SK-N-SH treated with all-trans-retinoic acid at 6 μM for 48 hours (cell line): ENCODE measurements at regions not wholly inside any gene's neighbourhood (a gene's known extent, or its start where the extent isn't known, plus 50 kb on each side); places are given as distances from the start of the nearest gene placed in this dataset.

ENCODE experiments used
- ATAC-seq: fragments of 200-7000 bp; cut with Tn5 transposase; 3 replicates; pipeline ENCODE4 v1.9.1; 2020; ENCODE audit warnings: mild to moderate bottlenecking, moderate library complexity
- ARNTL ChIP-seq: fragments of 450-650 bp; formaldehyde crosslinking; IDR thresholded peaks from 2 replicates; pipeline ENCODE4 v1.5.0; 2020; ENCODE audit warnings: low read depth, mild to moderate bottlenecking, moderate library complexity, borderline replicate concordance
- BACH2 ChIP-seq: fragments of 250-450 bp; sonication (Bioruptor Pico); IDR thresholded peaks from 2 replicates; pipeline ENCODE4 v1.9.0; 2021; ENCODE audit warnings: mild to moderate bottlenecking, borderline replicate concordance
- CSDC2 ChIP-seq: fragments of 250-450 bp; sonication (Bioruptor Pico); IDR thresholded peaks from 2 replicates; pipeline ENCODE4 v1.5.0; 2020; ENCODE audit warnings: mild to moderate bottlenecking, moderate library complexity
- ESRRG ChIP-seq: fragments of 250-450 bp; sonication (Bioruptor Pico); IDR thresholded peaks from 2 replicates; pipeline ENCODE4 v1.6.1; 2021; ENCODE audit warnings: mild to moderate bottlenecking
- GLIS3 ChIP-seq: fragments of 250-450 bp; sonication (Bioruptor Pico); IDR thresholded peaks from 2 replicates; pipeline ENCODE4 v1.5.0; 2020; ENCODE audit warnings: mild to moderate bottlenecking, moderate library complexity
- OSR1 ChIP-seq: fragments of 250-450 bp; sonication (Bioruptor Pico); IDR thresholded peaks from 2 replicates; pipeline ENCODE4 v1.8.0; 2022; ENCODE audit warnings: moderate library complexity, mild to moderate bottlenecking, inconsistent platforms
- PPARA ChIP-seq: fragments of 250-450 bp; sonication (Bioruptor Pico); IDR thresholded peaks from 2 replicates; pipeline ENCODE4 v1.5.0; 2020; ENCODE audit warnings: mild to moderate bottlenecking, borderline replicate concordance
- RARB ChIP-seq: fragments of 250-450 bp; sonication (Bioruptor Pico); IDR thresholded peaks from 2 replicates; pipeline ENCODE4 v1.8.0; 2021; ENCODE audit warnings: mild to moderate bottlenecking, moderate library complexity
- TCF4 ChIP-seq: fragments of 250-450 bp; sonication (Bioruptor Pico); IDR thresholded peaks from 2 replicates; pipeline ENCODE4 v1.8.0; 2021; ENCODE audit warnings: mild to moderate bottlenecking, moderate library complexity, borderline replicate concordance
- TOX ChIP-seq: fragments of 250-450 bp; sonication (Bioruptor Pico); IDR thresholded peaks from 2 replicates; pipeline ENCODE4 v1.8.0; 2021; ENCODE audit warnings: mild to moderate bottlenecking, moderate library complexity, borderline replicate concordance
- TSHZ2 ChIP-seq: fragments of 250-450 bp; sonication (Bioruptor Pico); IDR thresholded peaks from 2 replicates; pipeline ENCODE4 v1.5.0; 2020; ENCODE audit warnings: mild to moderate bottlenecking, moderate library complexity
- ZC3H10 ChIP-seq: fragments of 250-450 bp; sonication (Bioruptor Pico); IDR thresholded peaks from 2 replicates; pipeline ENCODE4 v1.5.1; 2021; ENCODE audit warnings: mild to moderate bottlenecking, moderate library complexity
- ZFP3 ChIP-seq: fragments of 250-450 bp; sonication (Bioruptor Pico); IDR thresholded peaks from 2 replicates; pipeline ENCODE4 v1.5.0; 2020; ENCODE audit warnings: mild to moderate bottlenecking, moderate library complexity
- ZFP30 ChIP-seq: fragments of 450-650 bp; formaldehyde crosslinking; IDR thresholded peaks from 2 replicates; pipeline ENCODE4 v1.5.0; 2022; ENCODE audit warnings: mild to moderate bottlenecking, moderate library complexity
- ZNF565 ChIP-seq: fragments of 450-650 bp; formaldehyde crosslinking; conservative IDR thresholded peaks from 2 replicates; pipeline ENCODE4 v1.5.0; 2020; ENCODE audit warnings: low read depth, mild to moderate bottlenecking, moderate library complexity
- ZNF70 ChIP-seq: fragments of 450-650 bp; formaldehyde crosslinking; IDR thresholded peaks from 2 replicates; pipeline ENCODE4 v1.5.0; 2020; ENCODE audit warnings: mild to moderate bottlenecking, moderate library complexity
- ZNF8 ChIP-seq: fragments of 450-650 bp; formaldehyde crosslinking; IDR thresholded peaks from 2 replicates; pipeline ENCODE4 v1.5.0; 2020; ENCODE audit warnings: mild to moderate bottlenecking, moderate library complexity
- TF ChIP-seq, protein P1 (sequence below): fragments of 250-450 bp; sonication (Bioruptor Pico); IDR thresholded peaks from 2 replicates; pipeline ENCODE4 v1.8.0; 2021; ENCODE audit warnings: low read depth, mild to moderate bottlenecking, moderate library complexity, borderline replicate concordance
- TF ChIP-seq, protein P2 (sequence below): fragments of 250-450 bp; sonication (Bioruptor Pico); IDR thresholded peaks from 2 replicates; pipeline ENCODE4 v1.5.1; 2020; ENCODE audit warnings: low read depth, mild to moderate bottlenecking, moderate library complexity
- TF ChIP-seq, protein P3 (sequence below): fragments of 250-450 bp; sonication (Bioruptor Pico); IDR thresholded peaks from 2 replicates; pipeline ENCODE4 v1.5.1; 2021; ENCODE audit warnings: mild to moderate bottlenecking, moderate library complexity

GRCh38 chr9:38301376-38302106 is 91.0 kb upstream of the ALDH1B1 start:
- TF ChIP-seq, protein P1, sequence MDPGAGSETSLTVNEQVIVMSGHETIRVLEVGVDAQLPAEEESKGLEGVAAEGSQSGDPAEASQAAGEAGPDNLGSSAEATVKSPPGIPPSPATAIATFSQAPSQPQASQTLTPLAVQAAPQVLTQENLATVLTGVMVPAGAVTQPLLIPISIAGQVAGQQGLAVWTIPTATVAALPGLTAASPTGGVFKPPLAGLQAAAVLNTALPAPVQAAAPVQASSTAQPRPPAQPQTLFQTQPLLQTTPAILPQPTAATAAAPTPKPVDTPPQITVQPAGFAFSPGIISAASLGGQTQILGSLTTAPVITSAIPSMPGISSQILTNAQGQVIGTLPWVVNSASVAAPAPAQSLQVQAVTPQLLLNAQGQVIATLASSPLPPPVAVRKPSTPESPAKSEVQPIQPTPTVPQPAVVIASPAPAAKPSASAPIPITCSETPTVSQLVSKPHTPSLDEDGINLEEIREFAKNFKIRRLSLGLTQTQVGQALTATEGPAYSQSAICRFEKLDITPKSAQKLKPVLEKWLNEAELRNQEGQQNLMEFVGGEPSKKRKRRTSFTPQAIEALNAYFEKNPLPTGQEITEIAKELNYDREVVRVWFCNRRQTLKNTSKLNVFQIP = no peak
- no peak for TF ChIP-seq ESRRG (CRISPR knock-in tag)
- TF ChIP-seq, protein P2, sequence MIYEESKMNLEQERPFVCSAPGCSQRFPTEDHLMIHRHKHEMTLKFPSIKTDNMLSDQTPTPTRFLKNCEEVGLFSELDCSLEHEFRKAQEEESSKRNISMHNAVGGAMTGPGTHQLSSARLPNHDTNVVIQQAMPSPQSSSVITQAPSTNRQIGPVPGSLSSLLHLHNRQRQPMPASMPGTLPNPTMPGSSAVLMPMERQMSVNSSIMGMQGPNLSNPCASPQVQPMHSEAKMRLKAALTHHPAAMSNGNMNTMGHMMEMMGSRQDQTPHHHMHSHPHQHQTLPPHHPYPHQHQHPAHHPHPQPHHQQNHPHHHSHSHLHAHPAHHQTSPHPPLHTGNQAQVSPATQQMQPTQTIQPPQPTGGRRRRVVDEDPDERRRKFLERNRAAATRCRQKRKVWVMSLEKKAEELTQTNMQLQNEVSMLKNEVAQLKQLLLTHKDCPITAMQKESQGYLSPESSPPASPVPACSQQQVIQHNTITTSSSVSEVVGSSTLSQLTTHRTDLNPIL = no peak
- TF ChIP-seq ZNF8 (CRISPR knock-in tag) = no peak
- TF ChIP-seq, protein P3, sequence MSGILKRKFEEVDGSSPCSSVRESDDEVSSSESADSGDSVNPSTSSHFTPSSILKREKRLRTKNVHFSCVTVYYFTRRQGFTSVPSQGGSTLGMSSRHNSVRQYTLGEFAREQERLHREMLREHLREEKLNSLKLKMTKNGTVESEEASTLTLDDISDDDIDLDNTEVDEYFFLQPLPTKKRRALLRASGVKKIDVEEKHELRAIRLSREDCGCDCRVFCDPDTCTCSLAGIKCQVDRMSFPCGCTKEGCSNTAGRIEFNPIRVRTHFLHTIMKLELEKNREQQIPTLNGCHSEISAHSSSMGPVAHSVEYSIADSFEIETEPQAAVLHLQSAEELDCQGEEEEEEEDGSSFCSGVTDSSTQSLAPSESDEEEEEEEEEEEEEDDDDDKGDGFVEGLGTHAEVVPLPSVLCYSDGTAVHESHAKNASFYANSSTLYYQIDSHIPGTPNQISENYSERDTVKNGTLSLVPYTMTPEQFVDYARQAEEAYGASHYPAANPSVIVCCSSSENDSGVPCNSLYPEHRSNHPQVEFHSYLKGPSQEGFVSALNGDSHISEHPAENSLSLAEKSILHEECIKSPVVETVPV (CRISPR knock-in tag) = no peak
- no peak for TF ChIP-seq TOX (CRISPR knock-in tag)
- TF ChIP-seq TCF4 (CRISPR knock-in tag) = no peak
- TF ChIP-seq OSR1 = no peak
- TF ChIP-seq ZFP30 (CRISPR knock-in tag) = no peak
- no peak for TF ChIP-seq TSHZ2
- no peak for TF ChIP-seq CSDC2
- no peak for TF ChIP-seq ARNTL (CRISPR knock-in tag)
- no peak for TF ChIP-seq RARB
- TF ChIP-seq ZFP3 = no peak
- no peak for TF ChIP-seq GLIS3 (CRISPR knock-in tag)
- no peak for TF ChIP-seq BACH2
- TF ChIP-seq ZNF565 (CRISPR knock-in tag) = no peak
- no peak for TF ChIP-seq PPARA (CRISPR knock-in tag)
- no peak for ATAC-seq

GRCh38 chr9:38299856-38300255 is 92.6 kb upstream of the ALDH1B1 start:
- no peak for ATAC-seq
- no peak for TF ChIP-seq ZNF70 (CRISPR knock-in tag)
- 0 out of 2 replicates have a peak, but pooled peaks have one; percentile 25 for TF ChIP-seq ZFP30 (CRISPR knock-in tag)
- no peak for TF ChIP-seq ZNF565 (CRISPR knock-in tag)
- no peak for TF ChIP-seq ZNF8 (CRISPR knock-in tag)
- TF ChIP-seq, protein P2 = no peak
- no peak for TF ChIP-seq TCF4 (CRISPR knock-in tag)
- no peak for TF ChIP-seq ZC3H10

DNA sequence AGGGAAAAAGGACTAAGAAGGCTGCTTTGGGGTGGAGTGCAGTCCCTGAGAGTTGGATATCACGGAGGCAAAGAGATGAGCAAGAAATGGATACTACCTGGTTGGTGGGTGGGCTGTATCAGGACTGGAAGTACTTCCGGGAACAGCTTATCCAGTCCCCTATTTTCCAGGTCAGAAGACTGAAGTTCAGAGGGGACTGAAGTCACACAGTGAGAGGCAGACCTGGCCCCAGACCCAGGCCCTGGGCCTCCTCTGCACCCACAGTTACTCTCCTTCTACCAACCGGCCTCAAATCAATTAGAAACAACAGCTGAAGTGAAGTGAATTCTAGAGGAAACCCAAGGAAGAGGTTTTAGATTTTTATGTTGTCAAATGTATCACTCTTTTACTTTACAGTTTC is 93.6 kb upstream of the ALDH1B1 start:
- no peak for ATAC-seq
- no peak for TF ChIP-seq RARB
- TF ChIP-seq PPARA (CRISPR knock-in tag) = no peak
- TF ChIP-seq ZNF8 (CRISPR knock-in tag) = no peak
- no peak for TF ChIP-seq TCF4 (CRISPR knock-in tag)
- TF ChIP-seq OSR1 = no peak
- TF ChIP-seq, protein P3 (CRISPR knock-in tag) = no peak
- no peak for TF ChIP-seq TOX (CRISPR knock-in tag)
- no peak for TF ChIP-seq ZNF565 (CRISPR knock-in tag)
- TF ChIP-seq ZFP3 = no peak
- no peak for TF ChIP-seq BACH2
- no peak for TF ChIP-seq ARNTL (CRISPR knock-in tag)
